PFSK-1 (cell line): ENCODE measurements at regions not wholly inside any gene's neighbourhood (a gene's known extent, or its start where the extent isn't known, plus 50 kb on each side); places are given as distances from the start of the nearest gene placed in this dataset.

ENCODE experiments used
- FOXP2 ChIP-seq: optimal IDR thresholded peaks from 2 replicates; pipeline ENCODE3; 2011; ENCODE audit warnings: borderline replicate concordance, control low read depth, inconsistent platforms; ENCODE audit not compliant: insufficient read depth; ENCODE audit errors: extremely low read length, extremely low read depth
- POLR2AphosphoS5 ChIP-seq: IDR thresholded peaks from 2 replicates; pipeline ENCODE4 v1.6.1; 2012; ENCODE audit warnings: low read depth, mild to moderate bottlenecking, control low read depth, low read length, moderate library complexity
- SIN3A ChIP-seq: IDR thresholded peaks from 2 replicates; pipeline ENCODE4 v1.6.1; 2012; ENCODE audit warnings: mild to moderate bottlenecking, low read length, moderate library complexity, borderline replicate concordance; ENCODE audit not compliant: insufficient read depth
- TAF1 ChIP-seq: IDR thresholded peaks from 2 replicates; pipeline ENCODE4 v1.6.1; 2012; ENCODE audit warnings: low read length, control low read depth, borderline replicate concordance; ENCODE audit not compliant: insufficient read depth
- TF ChIP-seq, protein P1 (sequence below), 2 experiments: IDR thresholded peaks; 2 replicates each; pipeline versions ENCODE4 v1.6.1 to v1.8.0; 2011 to 2012; ENCODE audit warnings: low read depth in 2 of 2, low read length in 2 of 2, control low read depth in 1 of 2, inconsistent platforms in 1 of 2, mild to moderate bottlenecking in 1 of 2, moderate library complexity in 1 of 2; ENCODE audit not compliant: insufficient read depth in 1 of 2

- TF ChIP-seq SIN3A = no peak
- TF ChIP-seq, protein P1, sequence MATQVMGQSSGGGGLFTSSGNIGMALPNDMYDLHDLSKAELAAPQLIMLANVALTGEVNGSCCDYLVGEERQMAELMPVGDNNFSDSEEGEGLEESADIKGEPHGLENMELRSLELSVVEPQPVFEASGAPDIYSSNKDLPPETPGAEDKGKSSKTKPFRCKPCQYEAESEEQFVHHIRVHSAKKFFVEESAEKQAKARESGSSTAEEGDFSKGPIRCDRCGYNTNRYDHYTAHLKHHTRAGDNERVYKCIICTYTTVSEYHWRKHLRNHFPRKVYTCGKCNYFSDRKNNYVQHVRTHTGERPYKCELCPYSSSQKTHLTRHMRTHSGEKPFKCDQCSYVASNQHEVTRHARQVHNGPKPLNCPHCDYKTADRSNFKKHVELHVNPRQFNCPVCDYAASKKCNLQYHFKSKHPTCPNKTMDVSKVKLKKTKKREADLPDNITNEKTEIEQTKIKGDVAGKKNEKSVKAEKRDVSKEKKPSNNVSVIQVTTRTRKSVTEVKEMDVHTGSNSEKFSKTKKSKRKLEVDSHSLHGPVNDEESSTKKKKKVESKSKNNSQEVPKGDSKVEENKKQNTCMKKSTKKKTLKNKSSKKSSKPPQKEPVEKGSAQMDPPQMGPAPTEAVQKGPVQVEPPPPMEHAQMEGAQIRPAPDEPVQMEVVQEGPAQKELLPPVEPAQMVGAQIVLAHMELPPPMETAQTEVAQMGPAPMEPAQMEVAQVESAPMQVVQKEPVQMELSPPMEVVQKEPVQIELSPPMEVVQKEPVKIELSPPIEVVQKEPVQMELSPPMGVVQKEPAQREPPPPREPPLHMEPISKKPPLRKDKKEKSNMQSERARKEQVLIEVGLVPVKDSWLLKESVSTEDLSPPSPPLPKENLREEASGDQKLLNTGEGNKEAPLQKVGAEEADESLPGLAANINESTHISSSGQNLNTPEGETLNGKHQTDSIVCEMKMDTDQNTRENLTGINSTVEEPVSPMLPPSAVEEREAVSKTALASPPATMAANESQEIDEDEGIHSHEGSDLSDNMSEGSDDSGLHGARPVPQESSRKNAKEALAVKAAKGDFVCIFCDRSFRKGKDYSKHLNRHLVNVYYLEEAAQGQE (IDR thresholded peaks at IDR 0.05; ENCODE audit: insufficient read depth in 1 of 2, low read depth in 2 of 2, low read length in 2 of 2) = no peak
- TF ChIP-seq FOXP2 = no peak
- TF ChIP-seq TAF1 = no peak
- TF ChIP-seq POLR2AphosphoS5 = no peak
Observed at GRCh38 chr10:108608860-108609259, 1314.5 kb downstream of the XPNPEP1 start.

DNA sequence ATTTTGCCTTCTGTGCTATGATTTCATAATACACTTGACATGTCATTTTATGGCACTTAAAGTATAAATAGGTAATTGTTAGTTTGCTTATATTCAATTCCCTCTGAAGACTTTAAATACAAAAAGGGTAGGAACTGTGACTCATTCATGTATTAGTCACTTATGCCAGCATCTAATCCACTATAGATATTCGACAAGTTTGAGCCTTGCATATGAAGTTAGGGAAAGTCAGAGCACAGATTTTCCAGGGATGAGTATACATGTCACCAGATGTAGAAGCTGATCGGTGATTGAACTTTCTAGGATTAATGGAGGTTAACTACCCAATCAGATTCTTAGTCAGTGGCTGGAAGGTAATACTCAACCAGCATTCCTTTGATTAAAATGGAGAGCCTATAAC is 1321.5 kb downstream of the XPNPEP1 start:
- TF ChIP-seq POLR2AphosphoS5 (no peak), TAF1 (no peak)
- TF ChIP-seq, protein P1 (IDR thresholded peaks at IDR 0.05; ENCODE audit: insufficient read depth in 1 of 2, low read depth in 2 of 2, low read length in 2 of 2) = no peak

DNA sequence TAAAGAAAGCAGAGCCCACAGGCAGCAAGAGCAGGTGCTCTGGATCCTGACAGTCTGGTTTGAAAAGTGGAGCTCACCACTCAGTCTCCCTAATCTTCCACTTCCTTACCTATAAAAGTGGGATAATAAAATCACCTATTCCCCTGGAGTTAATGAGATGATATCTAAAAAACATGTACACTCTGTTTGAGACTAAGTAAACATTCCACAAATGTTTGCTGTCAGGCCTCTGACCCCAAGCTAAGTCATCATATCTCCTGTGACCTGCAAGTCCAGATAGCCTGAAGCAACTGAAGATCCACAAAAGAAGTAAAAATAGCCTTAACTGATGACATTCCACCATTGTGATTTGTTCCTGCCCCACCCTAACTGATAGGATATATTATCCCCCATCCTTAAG is 1324.5 kb downstream of the XPNPEP1 start:
- TF ChIP-seq POLR2AphosphoS5 = no peak
- TF ChIP-seq, protein P1 (IDR thresholded peaks at IDR 0.05; ENCODE audit: insufficient read depth in 1 of 2, low read depth in 2 of 2, low read length in 2 of 2) = no peak
- no peak for TF ChIP-seq FOXP2
- no peak for TF ChIP-seq SIN3A
- TF ChIP-seq TAF1 = no peak

DNA sequence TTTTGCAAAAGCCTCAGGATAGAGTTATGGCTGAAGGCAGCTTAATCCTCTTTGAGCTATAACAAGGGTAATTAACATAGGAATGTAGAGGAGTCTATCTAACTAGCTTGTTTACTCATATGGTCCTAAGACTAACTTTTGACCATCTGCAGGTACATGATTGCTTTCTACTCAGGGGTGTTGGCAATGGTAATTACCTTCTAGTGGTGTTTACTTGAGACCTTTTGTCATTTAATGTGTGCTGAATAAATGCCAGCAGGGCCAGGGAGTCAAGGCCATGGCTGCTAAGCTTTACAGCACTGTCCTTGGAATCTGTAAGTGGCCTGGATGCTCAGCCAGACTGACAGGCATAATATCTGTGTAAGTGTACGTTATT is 1325.0 kb downstream of the XPNPEP1 start:
- TF ChIP-seq TAF1 = no peak
- TF ChIP-seq SIN3A = no peak
- no peak for TF ChIP-seq POLR2AphosphoS5
- no peak for TF ChIP-seq FOXP2
- TF ChIP-seq, protein P1 (IDR thresholded peaks at IDR 0.05; ENCODE audit: insufficient read depth in 1 of 2, low read depth in 2 of 2, low read length in 2 of 2) = no peak

GRCh38 chr10:108597657-108598319 is 1325.5 kb downstream of the XPNPEP1 start:
- TF ChIP-seq, protein P1 (IDR thresholded peaks at IDR 0.05; ENCODE audit: insufficient read depth in 1 of 2, low read depth in 2 of 2, low read length in 2 of 2) = no peak
- no peak for TF ChIP-seq POLR2AphosphoS5
- TF ChIP-seq TAF1 = no peak
- TF ChIP-seq SIN3A = no peak
- TF ChIP-seq FOXP2 = no peak
